Renal pelvis (tissue), 1 donor: ENCODE measurements at regions not wholly inside any gene's neighbourhood (a gene's known extent, or its start where the extent isn't known, plus 50 kb on each side); places are given as distances from the start of the nearest gene placed in this dataset.

Experiments used
- DNase-seq: peaks from one replicate; pipeline ENCODE4 v3.0.0-alpha.2; 2013

- peak; percentile 62 for DNase-seq
These were observed 136.6 kb upstream of the RARB start for GRCh38 chr3:25291481-25291905.

GRCh38 chr3:25292036-25292435, 136.0 kb upstream of the RARB start:
- no peak for DNase-seq

GRCh38 chr3:25292595-25292994, 135.5 kb upstream of the RARB start:
- no peak for DNase-seq

GRCh38 chr3:25293736-25294135, 134.3 kb upstream of the RARB start:
- DNase-seq = no peak

DNA sequence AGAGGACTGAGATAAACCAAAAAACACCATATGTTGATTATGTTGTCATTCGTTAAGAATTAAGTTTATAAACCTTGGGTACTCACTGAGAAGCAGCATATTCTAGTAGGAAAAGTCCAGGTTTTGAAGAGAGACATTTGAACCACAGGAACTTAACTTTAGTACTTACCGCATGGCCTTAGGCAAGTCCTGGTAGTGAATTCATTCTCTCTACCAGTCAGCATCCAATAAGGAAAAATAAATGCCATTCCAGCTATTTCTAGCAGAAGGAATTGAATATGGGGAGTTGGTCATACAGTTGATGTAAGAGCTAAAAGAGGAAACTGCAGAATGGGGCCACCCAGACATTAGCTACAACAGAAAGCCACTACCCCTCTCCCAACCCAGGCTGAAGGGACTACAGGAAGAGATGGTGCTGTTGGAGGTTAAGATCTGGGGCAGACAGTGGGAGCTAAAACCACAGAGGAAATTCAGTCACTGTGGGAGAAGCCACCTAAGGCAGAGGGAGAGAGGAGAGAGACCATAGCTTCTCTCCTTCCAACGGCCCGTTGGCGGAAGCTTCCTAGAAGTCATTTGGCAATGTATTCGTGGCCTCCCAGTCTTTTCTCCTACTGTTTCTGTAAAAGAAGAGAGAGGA, 133.8 kb upstream of the RARB start:
- DNase-seq = no peak

DNA sequence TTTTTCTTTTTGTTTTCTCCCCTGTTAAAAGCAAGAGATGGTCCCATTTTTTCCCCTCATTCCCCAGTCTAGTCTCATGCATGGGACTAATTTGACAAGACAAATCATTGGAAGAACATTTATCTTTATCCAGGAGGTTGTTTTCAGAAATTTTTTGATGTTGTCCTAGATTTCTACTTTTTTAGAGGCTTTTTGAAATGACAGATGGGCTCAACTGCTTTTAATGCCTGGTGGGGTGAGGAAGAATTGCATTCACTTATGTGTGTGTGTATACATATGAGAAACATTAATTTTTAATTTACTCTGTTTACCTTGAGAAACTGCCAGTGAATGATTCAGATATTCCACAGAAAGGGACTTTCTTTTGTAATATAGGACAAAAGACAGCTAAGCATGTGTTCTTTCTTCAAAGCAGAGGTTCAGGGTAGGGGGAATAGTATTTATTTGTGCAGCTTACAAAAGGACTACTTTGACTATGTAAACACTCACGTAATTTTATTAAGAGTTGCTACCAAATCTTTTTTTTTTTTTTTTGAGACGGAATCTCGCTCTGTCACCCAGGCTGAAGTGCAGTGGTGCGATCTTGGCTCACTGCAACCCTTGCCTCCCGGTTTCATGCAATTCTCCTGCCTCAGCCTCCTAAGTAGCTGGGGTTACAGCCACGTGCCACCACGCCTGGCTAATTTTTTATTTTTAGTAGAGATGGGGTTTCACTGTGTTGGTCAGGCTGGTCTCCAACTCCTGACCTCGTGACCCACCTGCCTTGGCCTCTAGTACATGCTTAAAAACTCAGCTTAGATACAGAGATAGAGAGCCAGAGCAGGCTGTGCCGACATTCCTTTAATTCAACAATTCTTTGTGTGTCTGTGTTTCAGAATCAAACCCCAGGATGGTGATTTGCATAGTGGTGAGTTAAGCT, 130.1 kb upstream of the RARB start:
- DNase-seq = no peak

GRCh38 chr3:25300141-25300540, 127.9 kb upstream of the RARB start:
- DNase-seq = no peak

DNA sequence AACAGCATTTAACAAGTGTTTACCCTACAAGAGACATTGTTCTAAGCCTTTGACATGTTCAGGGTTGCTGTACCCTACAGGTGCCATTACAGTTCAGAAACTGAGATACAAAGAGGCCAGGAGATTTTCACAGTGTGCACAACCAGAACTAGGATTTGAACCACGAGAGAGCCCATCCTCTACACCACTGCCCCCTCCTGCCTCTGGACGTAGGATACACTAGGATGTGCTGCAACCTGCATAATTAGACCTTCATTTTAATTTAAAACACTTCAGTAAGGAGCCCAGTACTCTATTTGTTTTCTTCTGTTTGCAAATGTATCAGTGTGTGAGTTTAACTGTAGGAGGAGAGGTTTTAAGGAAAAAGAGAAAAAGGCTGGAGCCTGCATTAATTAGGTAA, 123.1 kb upstream of the RARB start:
- DNase-seq = no peak

- no peak for DNase-seq
These were observed 122.0 kb upstream of the RARB start for GRCh38 chr3:25306066-25306465.

DNA sequence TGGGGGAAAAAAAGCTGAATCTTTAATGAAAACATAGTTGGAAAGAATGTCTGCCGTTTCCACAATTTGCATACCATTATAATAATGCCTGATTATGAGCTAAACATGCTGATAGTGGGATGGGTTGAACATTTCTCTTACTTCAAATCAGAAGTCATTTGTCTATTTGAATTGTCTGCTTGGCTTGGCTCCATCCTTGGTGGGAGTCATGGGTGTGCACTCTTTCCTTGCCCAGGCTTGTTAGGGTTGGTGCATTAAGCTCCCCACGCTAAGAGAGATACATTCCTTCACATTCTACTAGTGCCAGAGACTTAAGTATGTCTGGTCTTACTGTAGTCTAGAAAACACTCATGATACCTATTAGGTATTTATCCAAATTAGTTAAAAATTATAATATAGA, 121.4 kb upstream of the RARB start:
- DNase-seq = no peak

DNA sequence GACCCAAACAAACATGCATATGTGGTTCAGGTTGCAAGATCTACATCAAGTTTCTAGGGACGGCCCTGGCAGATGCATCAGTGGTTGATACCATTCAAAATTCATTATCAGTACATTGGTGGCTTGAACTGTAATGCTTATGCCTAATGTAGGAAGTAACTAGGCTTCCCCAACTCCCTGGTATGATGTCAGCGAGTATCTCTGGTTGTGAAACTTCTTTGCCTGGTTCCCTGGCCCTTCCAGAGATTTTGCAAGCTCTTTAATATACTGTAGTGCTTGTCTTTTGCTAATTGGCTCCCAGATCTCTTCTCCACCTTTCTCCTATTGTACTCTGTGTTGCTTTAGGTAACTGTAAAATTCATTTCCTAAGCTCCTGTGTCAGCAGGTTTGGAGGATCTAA, 114.8 kb upstream of the RARB start:
- no peak for DNase-seq

DNA sequence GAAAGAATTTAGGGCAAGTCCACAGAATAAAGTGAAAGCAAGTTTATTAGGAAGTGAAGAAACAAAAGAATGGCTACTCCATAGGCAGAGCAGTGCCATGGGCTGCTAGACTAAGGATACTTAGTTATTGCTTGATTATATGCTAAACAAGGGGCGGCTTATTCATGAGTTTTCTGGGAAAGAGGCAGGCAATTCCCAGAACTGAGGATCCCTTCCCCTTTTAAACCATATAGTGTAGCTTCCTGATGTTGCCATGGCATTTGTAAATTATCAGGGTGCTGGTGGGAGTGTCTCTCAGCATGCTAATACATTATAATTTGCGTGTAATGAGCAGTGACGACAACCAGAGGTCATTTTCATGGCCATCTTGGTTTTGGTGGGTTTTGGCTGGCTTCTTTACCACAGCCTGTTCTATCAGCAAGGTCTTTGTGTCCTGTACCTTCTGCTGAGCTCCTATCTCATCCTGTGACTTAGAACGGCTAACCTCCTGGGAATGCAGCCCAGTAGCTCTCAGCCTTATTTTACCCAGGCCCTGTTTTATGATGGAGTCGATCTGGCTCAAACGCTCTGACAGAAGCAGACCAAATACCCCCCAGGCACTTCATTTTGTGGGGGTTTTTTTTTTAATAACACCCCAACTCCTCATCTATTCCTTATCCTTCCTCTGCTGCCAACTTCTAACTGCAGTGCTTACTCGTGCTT, 103.0 kb upstream of the RARB start:
- no peak for DNase-seq

DNA sequence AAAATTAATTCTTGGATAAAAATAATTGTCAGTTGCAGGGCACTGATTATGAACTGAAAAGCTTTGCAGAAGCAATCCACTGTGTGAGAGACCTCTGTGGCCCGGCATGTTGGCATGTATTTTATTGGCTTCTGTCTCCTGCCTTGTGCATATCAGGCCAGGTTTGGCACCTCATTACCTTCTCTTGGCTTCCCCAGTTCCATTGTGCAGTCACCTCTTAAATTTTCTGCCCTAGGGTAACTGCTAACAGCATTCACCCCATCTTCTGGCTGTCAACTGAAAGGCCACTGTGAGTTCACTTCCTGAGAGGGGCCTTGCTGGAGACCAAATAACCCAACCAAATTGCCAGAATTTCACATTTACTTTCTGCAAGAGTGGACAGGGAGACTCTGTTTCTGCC, 92.7 kb upstream of the RARB start:
- no peak for DNase-seq

- no peak for DNase-seq
These were observed 89.8 kb upstream of the RARB start for GRCh38 chr3:25338158-25338725.

DNA sequence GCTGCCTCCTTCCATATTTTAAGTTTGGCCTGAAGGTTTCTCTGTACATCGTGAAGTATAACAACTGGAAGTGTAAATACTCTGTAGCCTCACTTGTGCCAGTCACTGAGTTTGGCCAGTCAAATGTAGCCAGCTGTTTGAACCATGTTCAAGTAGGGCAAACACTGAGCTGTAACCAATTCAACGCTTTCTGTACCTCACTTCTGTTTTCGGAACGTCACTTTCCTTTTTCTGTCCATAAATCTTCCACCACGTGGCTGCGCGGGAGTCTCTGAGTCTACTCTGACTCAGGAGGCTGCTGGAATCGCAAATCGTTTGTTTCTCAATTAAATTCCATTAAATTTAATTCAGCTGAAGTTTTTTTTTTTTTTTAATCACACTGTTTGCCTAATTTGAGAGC, 88.8 kb upstream of the RARB start:
- no peak for DNase-seq

DNA sequence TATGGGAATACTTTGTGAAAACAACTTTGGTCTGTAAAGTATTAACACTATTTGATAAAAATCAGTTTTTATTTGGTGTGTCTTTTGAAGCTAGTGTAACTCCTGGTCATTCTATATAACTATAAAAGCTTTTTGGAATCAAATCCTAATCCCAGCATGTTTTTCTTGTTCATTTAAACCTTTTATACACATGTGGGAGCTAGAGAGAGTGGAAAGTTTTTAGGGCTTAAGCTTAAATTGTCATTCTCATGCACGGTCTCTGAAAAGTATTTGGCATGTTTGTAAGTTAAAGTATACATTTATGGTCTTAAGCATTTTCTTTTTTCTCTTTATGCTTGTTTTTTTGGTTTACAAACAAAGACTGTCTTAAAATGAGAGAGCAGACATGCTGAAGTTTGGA, 83.4 kb upstream of the RARB start:
- no peak for DNase-seq

GRCh38 chr3:25349095-25349494, 79.0 kb upstream of the RARB start:
- DNase-seq = peak; percentile 28

DNA sequence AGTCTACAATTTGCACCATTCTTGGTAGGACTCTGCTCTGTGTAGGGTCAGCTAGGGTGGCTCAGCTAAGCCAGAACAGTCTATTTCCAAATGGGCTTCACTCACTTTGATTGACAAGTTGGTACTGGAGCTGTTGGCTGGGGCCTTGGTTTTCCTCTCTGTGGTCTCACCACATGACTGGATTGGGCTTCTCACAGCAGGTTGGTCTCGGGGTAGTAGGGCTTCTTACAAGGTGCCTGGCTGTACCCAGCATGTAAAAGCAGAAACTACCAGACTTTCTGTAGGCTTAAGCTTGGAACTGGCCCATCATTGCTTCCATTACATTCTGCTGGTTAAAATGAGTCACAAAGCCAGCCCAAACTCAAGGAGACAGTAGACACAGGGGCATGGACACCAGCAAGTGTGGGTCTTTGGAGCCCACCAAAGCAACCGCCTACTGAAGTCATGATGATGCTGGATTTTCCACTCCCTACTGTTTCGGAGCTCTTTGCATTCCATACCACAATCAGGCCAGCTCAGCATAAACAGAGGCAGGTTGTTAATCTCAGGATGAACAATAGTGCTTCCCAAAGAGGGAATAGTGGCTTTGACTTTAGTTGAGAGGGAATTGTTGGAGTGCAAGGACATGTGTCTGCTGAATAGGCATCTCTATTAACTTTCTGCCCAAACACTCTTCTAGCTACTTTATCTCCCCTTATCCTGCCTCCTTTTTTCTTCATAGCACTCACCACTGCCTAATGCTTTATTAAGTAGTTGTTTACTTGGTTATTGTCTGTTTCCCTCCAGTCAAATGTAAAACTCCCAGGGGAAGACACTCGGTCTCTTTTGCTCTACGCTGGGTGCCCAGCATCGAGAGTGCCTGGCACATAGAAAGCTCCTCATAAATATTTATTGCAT, 78.0 kb upstream of the RARB start:
- no peak for DNase-seq

DNA sequence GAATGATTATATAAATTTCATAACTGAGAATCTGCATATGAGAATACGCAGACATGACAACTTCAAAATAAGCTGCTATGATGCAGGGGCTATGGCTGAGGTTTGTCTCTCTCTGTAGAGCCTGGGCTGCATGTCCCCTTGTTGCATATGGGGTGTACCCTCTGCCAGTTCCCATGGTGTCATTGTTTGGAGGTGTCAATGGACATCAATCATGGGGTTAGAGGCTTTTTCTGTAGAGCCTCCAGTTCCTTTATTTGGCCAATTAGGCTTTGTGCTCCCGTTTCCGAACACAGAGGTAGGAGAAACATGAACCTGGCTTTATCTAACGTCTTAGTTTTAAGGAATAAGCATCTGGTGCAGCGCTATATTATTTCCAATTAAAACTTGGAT, 77.3 kb upstream of the RARB start:
- DNase-seq = no peak

- DNase-seq = no peak
These were observed 74.0 kb upstream of the RARB start for GRCh38 chr3:25354071-25354470.
